Left cardiac atrium (tissue), 4 donors: ENCODE measurements at regions not wholly inside any gene's neighbourhood (a gene's known extent, or its start where the extent isn't known, plus 50 kb on each side); places are given as distances from the start of the nearest gene placed in this dataset.
"Not testable (repeated sequence)": the region's sequence is repeated elsewhere in the genome, so short reads cannot be mapped to it uniquely, and the experiment has no call there.

ENCODE experiments used
- ATAC-seq, 2 donors: fragments of 200-7000 bp; cut with Tn5 transposase; one replicate each; pipeline ENCODE4 v1.9.1; 2020; ENCODE audit warnings: mild to moderate bottlenecking in 2 of 2, moderate library complexity in 2 of 2
- DNase-seq: peaks from one replicate; pipeline ENCODE4 v3.0.0-alpha.2; 2020
- intact Hi-C, 2 donors: fragments of 100-400 bp; cut with DNase I; formaldehyde crosslinking; loops; one replicate each; pipeline versions ENCODE4 v1.14.1 to v1.15.1; 2022 to 2023
- donor health status: DM: no; HTN: yes; CAD: no.
- donor health status: DM: no; HTN: yes; CAD: no; lungs with severe emphysema.
- donor health status: DM: yes; HTN: yes; CAD: no.
- donor health status: Dilated cardiomyopathy.

- DNase-seq, ATAC-seq: not testable (repeated sequence)
Measured at GRCh38 chr17:68757866-68758757, 156.9 kb upstream of the FAM20A start.

DNA sequence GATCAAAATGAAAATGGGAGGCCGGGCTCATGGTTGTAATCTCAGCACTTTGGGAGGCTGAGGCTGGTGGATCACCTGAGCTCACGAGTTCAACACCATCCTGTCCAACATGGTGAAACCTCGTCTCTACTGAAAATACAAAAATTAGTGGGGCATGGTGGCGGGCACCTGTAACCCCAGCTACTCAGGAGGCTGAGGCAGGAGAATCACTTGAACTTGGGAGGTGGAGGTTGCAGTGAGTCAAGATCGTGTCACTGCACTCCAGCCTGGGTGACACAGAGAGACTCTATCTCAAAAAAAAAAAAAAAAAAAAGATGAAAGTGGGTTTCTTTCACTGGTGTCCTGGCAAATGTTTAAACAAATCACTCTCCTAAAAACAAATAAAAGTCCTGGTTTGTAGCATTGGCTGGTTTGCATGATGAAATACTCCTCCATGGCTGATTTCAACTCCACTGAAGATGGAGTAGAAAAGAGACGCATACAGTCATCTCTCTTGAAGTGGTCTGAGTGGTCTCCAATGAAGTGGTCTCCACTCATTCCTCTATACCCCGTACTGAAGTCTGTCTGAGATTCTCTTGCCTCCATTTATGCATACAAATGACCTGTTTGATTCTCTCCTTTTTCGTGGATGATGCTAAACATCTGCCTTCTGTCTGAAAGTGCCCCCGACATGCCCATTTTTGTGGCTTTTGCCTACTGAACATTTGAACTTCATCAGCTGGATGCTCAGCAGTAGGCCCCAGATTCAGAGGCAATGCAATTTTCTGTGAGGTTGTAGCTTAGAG lies 153.0 kb upstream of the FAM20A start:
- no peak for DNase-seq
- intact Hi-C loops: loop anchor here (10.0 kb wide), 2 partner anchors 139 to 209 kb away; no protein-coding TSS in a partner anchor
- ATAC-seq: no peak

More at GRCh38 chr17:68757866-68758757, 156.9 kb upstream of the FAM20A start:
- intact Hi-C loops: loop anchor here (10.0 kb wide), 2 partner anchors 143 to 213 kb away; no protein-coding TSS in a partner anchor

GRCh38 chr17:68750208-68750562 lies 149.0 kb upstream of the FAM20A start:
- no peak for ATAC-seq
- DNase-seq: no peak
- intact Hi-C loops: loop anchor here (10.0 kb wide), 2 partner anchors 135 to 205 kb away; no protein-coding TSS in a partner anchor

DNA sequence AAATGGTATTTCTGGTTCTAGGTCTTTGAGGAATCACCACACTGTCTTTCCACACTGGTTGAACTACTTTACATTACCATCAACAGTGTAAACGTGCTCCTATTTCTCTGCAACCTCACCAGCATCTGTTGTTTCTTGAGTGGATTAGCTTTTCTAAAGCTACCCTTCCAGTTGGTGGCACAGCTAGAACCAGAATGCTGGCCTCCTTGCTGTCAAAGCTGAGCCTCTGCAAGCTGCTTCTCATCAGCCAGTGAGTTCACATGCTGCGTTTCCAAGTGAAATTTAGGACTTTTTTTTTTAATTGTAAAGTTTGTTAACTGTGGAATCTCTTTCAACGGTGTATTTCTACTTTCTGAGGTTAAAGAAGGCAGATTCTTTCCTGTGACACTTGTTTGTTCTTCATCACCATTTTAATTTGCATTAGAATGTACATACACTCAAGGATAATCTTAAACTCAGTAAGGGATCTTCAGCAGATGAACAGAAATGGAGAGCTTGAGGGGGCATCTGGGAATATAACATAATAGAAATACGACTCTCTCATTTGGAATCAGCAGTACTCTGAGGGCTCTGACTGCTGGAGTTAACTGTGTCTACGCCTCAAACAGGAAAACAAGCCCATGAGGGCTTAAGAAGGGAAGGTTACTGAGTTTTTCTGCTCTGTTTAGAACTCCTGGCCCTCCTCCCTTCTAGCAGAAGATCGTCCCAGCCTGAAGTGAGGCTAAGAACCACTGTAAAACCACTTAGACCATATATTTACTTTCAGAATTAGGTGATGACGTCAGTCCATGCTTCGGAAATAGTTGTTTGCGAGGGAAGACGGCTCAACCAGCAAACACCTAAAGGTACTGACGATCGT lies 148.4 kb upstream of the FAM20A start:
- ATAC-seq (no peak), DNase-seq (no peak)
- intact Hi-C loops: loop anchor here (10.0 kb wide), 2 partner anchors 135 to 205 kb away; no protein-coding TSS in a partner anchor

DNA sequence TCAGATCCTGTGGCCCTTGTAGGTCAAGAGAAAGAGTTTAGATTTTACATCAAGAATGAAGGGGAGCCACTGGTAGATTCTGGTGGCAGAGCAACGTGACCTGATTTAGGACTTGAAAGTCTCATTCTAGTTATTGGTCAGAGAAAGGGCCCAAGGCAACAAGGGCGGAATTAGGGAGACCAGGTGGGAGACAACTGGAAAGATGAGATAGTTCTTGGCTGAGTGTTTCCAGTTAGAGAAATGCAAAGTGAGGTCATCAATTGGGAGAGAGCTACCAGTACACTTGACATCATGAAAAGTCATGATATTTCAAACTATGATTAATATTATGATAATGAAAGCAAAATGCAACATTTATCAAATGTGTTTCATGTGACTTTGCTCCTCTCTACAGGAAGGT lies 147.2 kb upstream of the FAM20A start:
- DNase-seq: no peak
- no peak for ATAC-seq
- intact Hi-C loops: no loop called here

DNA sequence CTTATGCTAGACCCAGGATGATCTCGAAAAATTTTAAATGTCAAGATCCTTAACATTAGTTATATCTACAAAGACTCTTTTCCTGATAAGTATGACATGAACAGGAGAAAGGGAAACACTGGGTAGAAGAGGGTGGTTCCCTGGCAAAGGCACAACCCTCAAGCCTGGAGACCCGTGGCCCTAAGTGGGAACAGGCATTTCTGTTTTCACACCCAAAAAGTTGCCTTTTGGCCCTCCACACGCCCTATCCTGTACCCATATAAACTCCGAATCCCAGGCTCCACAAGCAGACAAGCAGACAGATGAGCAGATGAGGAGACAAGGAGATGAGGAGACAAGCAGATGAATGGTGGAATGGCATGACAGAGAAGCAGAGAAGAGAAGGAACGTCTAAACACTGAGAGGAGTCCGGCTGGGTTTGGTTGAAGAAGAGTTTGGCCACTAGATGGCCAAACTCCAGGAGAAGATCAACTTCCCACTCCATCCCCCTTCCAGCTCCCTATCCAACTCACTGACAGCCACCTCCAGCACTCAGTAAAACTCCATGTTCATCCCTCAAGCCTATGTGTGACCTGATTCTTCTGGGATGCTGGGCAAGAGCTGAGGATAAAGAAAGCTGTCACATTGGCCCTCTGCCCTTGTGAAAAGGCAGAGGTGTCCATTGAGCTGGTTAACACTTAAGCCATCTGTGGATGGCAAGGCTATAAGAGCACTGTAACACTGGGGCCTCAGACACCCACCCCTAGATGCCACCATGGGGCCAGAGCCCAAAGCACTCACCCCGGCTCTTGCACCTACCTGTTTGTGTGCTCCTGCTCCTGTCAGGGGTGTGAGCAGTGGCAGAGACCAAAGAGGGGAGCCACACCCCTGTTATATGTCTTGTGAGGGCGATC lies 139.6 kb upstream of the FAM20A start:
- no peak for ATAC-seq
- intact Hi-C loops: no loop called here
- DNase-seq: no peak

DNA sequence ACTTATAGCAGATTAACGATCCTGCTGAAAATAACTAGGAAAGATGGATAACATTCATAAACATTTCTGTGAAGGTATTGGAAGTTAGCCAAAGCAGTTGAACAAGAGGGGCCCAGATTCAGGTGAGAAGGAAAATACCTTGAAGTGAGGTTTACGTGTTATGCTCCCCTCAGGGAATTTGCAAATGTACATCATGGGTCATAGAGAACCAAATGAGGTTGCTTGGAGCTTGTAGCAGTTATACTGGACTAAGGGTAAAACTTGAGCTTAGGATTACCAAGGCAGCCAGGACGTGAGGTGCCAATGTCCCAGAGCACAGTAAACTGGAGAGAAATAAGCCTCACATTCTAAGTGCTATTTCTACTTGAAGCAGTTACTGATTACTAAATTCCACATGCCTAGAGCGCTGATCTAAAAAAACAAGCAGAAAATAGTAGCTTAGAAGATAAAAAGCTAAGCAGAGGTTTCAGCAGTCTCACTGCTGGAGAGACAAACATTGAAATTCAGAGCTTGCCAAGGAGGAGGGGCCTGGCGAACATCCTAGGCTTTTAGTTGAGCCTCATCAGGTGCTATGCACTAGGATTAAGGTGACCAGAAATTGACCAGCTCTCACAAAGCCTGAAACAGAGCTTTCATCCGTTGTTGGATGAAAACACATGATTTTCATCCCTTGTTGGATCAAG lies 136.7 kb upstream of the FAM20A start:
- intact Hi-C loops: no loop called here
- ATAC-seq (peak in 1 of 2 donors; percentile 22), DNase-seq (no peak)

DNA sequence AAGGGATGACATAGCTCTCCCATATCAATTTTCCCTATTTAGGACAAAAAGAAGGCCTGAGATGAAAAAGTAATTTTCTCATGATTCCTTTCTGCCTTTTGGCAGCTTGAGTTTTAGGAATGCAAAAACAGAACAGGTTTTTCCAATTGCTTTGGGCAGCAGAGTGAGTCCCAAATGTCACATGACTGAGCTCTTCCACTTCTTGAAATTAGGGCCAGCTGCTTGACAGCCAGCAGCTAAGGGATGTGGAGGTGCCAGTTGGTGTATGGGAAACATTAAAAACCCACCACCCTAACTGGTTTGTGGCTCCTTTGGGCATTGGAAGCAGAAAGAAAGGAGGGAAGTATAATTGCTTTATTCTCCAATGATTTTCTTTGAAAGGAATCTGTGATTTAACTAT lies 133.8 kb upstream of the FAM20A start:
- intact Hi-C loops: no loop called here
- ATAC-seq: no peak

GRCh38 chr17:68734187-68734900 lies 133.2 kb upstream of the FAM20A start:
- peak in 1 of 2 donors; percentile 8 for ATAC-seq
- intact Hi-C loops: no loop called here
- no peak for DNase-seq

More for the DNA sequence above, 133.8 kb upstream of the FAM20A start:
- no peak for DNase-seq

GRCh38 chr17:68733241-68734176 lies 132.3 kb upstream of the FAM20A start:
- intact Hi-C loops: no loop called here
- DNase-seq: peak; percentile 23
- ATAC-seq: peak; percentile 86 to 90

DNA sequence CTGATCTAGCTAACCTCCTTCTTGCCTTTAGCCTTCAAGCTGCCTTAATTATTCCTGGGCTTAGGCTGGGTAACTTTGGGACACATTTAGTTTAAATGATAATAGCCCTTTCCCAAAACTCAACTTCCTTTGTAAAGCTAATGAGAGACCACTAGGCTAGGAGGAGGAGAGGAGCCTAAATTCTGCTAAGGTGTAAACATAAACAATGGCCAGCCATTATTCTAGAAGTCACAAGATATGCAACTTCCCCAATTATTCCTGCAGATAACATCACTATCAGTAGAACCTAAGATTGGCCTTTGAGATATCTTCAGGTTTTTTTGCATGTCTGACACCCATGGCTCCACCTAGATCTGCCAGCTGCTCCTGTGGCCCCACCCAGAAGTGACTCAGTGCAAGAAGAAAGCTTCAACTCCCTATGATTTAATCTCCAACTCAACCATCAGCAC lies 131.2 kb upstream of the FAM20A start:
- no peak for DNase-seq
- ATAC-seq: peak in 1 of 2 donors; percentile 32
- intact Hi-C loops: no loop called here

- DNase-seq (no peak), ATAC-seq (no peak)
- intact Hi-C loops: no loop called here
Measured at GRCh38 chr17:68731465-68731864, 130.3 kb upstream of the FAM20A start.

GRCh38 chr17:68719431-68719830 lies 118.3 kb upstream of the FAM20A start:
- intact Hi-C loops: no loop called here
- DNase-seq: no peak
- peak in 1 of 2 donors; percentile 64 for ATAC-seq

DNA sequence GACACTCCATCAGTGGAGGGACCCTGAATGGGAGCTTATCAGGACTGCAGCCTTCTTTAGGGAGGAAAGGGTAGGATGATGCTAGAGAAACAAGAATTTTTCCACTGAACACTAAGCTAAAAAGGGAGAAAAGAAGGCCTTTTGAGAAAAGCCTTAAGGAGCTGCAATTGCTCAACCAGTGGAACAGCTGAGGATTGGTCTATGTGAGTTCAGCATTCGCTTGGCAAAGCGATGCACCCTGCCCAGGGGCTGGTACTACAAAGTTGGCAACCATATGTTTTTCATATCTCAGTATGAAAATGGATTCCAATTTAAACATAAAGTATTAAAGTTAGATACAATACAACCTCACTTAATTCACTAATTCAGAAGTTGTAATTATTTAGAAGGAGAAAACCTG lies 117.8 kb upstream of the FAM20A start:
- ATAC-seq: peak in 1 of 2 donors; percentile 65
- intact Hi-C loops: no loop called here
- DNase-seq: no peak

DNA sequence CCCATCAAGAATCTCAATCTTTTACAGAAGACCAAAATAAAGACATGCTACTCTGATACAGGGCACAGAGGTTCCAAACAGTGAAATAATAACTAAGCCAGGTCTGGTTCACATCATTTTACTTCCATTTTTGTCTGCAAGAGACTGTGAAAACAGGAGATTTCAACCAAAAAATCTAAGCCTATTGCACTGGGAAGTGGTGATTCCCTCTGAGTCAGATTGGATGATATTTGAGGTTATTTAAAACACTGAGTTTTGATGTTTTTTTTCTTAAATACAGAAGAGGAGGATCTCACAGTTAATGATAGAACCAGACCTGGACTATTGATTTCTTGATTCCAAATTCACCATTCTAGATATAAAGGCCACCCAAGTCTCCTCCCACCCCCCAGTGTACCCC lies 117.3 kb upstream of the FAM20A start:
- no peak for DNase-seq
- intact Hi-C loops: no loop called here
- ATAC-seq: no peak

- intact Hi-C loops: no loop called here
- DNase-seq (no peak), ATAC-seq (no peak)
Measured at GRCh38 chr17:68714676-68715075, 113.5 kb upstream of the FAM20A start.
